GM21447 (cell line): ENCODE measurements at regions not wholly inside any gene's neighbourhood (a gene's known extent, or its start where the extent isn't known, plus 50 kb on each side); places are given as distances from the start of the nearest gene placed in this dataset.

ENCODE experiments used
- ATAC-seq: cut with Tn5 transposase; IDR thresholded peaks from one replicate; pipeline ENCODE4 v1.9.1; 2021; ENCODE audit not compliant: unreplicated experiment

- no peak for ATAC-seq
Observed at GRCh38 chr11:15723966-15724365, 609.2 kb downstream of the INSC start.

DNA sequence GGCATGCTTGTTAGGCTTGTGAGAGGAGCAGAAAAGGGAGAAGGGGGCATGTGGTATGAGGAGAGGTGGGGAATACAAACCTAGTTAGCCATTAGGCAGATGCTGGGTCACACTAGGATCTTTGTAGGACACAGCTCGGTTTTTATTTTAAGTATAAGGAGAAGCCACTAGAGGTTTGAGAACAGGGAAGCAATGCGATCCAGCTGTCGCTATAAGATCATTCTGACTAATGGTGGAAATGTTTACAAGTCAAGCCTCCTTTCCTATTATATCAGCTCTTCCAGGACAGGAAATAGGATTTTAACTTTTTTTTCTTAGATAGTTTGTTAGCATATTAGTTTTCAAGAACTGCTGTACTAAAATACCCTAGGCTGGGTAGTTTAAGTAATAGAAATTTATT lies 609.9 kb downstream of the INSC start:
- no peak for ATAC-seq

DNA sequence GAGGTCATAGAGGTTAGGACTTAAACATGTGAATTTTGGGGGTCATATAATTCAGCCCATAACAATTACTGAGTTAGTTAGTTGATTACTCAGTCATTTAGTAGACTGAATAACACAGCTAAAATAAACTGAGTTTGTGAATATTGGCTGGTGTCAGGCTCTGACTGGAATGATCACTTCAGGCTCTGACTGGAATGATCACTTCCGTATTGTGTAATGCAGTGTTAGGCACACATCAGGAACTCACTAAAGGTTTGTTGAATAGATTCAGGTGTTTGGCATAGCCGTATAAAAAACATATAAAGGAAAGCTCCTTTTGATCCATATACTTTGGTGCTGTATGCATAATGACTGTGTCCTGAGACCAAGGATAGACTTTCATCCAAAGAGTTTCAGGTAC lies 610.5 kb downstream of the INSC start:
- ATAC-seq: no peak

DNA sequence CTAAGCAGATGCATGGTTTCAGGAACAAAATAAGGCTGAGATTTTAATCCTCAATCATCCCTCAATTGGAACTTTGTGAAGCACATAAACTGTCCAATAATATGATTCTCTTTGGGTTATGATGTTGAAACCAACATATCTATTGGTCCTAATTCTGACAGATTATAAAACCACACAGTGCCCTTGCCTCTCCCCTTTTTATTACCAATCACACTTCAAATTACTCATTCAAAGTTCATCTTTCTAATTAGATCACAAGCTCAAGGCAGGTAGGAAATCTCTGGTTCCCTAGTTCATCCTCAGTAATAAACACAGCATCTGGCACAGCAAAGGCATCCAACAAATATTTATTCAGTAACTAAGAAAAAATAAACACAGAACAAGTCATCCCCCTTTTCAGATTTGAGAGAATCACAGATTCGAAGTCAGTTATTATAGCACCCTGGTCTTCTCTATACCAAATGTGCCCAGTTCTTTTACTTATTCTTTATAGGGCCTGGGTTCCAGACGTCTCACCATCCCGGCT lies 611.6 kb downstream of the INSC start:
- no peak for ATAC-seq

DNA sequence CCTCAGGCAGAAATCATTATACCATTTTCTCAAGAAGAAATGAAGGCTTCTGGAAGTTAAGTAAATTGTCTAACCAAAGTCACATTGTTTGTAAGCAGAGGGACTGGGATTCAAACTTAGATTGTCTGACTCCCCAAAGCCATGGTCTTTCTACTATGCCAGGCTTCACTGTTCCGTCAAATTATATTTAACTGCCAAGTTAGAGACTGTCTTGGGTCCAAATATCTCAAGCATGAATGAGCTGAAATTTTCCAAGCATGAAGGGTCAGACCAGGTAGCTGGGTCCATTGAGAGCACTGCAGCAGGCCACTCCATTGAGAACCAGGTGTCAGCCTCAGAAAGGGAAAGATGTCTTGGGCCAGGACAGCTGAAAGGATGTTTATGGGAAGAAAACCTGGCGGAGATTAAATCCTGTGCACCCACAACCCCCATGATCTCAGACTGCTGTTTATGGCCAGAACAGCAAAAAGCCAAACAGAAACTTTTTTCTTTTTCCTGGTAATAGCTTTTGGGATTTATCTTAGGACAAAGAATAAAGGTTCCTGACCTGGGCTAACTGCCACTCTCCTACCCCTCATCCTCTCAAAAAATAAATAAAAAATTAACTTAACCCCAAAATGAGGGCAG lies 612.3 kb downstream of the INSC start:
- no peak for ATAC-seq

- ATAC-seq: no peak
Observed at GRCh38 chr11:15727520-15727914, 612.8 kb downstream of the INSC start.

GRCh38 chr11:15728207-15728606 lies 613.5 kb downstream of the INSC start:
- ATAC-seq: no peak

GRCh38 chr11:15730263-15730994 lies 615.7 kb downstream of the INSC start:
- no peak for ATAC-seq

DNA sequence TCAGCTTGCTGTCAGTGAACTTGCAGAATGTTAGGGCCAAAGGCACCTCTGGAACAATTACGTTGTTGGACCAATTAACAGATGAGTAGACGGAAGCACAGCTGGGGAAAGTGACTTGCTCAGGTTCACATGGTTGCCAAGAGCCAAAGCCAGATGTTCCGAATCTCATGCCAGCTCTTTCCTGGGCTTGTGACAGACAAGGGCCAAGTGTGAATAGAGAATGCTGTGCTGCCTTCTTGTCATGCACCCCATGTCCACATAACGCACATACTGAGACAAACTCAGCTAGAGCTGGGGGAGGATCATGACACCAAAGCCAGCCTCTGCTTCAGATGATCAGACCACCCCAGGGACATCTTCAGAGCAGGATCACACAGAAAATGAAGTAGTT lies 616.3 kb downstream of the INSC start:
- no peak for ATAC-seq

GRCh38 chr11:15735706-15736105 lies 620.6 kb downstream of the SOX6 start:
- ATAC-seq: no peak

- no peak for ATAC-seq
Observed at GRCh38 chr11:15737320-15737719, 619.0 kb downstream of the SOX6 start.

GRCh38 chr11:15738931-15739330 lies 617.4 kb downstream of the SOX6 start:
- ATAC-seq: no peak

DNA sequence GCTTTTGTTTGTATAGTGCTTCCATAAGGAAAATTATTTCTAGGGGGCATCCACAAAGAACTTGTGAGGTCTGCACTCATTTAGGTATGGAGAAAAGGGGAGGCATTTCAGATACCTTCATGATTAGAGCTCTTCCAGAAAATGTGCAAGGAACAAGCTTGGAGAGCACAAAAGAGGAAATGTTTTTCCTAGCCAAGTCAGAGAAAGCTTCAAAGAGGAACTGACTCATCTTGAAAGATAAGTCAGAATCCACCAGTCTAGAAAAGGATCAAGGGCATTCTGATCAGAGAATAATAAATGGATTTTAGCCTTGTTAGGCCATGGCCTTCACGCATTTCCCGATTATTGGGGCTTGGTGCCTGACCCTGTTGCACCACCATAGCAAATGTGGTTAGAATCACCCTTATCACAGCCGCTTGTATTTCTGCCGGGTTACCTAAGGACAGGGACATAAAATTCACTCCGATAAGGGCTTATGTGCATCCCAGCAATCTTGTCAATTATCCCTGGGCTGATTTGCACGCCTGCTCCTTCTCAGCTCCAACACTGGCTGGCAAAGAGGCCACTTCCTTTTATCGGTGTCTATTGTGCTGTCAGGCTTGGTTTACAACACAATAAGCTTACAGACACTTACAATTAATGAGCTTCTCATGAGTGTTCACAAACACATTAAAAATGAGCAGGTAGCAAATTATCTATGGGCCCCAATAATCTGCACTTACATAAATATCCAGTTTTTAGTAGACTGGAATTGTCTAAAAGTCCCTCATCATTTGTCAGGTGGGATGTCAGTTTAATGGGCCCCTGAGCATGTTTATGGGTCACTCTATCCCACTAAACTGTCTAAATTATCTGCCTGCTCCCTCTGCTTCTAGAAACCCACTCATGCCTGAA lies 613.5 kb downstream of the SOX6 start:
- ATAC-seq: no peak

DNA sequence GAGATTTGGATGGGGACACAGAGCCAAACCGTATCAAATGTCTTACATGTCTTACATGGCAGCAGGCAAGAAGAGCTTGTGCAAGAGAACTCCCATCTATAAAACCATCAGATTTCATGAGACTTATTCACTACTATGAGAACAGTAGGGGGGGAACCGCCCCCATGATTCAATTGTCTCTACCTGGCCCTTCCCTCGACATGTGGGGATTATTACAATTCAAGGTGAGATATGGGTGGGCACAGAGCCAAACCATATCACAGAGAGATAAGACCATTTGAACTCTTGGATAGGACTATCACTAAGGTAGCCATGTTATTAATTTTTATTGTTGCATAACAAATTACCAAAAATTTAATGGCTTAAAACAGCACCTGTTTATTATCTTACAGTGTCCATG lies 611.7 kb downstream of the SOX6 start:
- no peak for ATAC-seq

DNA sequence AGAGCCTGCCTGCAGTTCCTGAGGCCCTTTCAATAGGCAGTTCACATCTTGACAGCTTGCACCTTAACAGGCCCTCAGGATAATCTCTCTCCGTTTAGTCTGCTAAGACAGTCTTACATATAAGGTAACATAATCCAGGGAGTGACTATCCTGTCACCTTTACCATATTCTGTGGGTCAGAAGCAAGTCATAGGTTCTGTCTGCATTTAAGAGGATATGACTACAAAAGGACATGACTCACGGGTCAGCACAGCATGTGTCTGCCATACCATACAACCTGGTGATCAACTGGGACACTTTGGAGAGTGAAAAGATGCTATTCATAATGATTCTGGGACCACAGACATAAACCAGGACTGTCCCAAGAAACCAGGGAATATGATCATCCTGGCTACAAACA lies 611.1 kb downstream of the SOX6 start:
- ATAC-seq: no peak

DNA sequence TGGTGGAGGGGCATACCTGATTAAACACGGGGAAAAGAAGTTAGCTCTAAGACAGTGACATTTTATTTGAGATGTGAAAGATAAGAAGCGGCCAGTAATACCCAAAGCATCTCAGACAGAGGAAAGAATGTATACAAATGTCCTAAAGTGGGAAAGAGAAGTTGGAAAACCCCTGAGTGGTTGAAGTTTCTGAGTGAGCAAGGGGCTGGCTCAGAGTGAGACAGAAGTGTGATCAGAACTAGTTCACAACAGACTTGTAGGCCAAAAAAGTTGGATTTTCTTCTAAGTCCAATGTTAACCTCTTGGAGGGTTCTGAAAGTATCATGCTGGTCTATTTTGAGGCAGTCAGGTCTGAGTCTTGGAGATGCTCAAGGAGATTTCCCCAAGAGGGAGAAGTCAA lies 608.7 kb downstream of the SOX6 start:
- ATAC-seq: no peak

DNA sequence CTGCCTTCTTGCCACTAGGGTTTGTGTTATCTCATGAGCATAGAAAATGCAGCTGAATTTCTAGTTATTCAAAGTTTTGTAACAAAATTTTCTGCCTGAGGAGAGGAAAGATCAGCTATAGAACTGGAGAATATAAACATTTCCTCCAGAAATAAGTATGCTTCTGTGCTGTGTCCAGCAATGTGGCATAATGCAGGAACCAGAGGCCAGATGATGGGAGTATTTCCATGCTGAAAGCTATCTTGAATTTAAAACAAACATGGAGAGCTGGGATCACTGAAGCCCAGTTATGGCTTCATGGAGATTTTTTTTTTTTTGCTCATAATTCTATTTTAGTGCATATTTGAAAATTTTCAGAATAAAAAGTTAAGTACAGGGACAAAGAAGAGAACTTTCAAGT lies 608.2 kb downstream of the SOX6 start:
- no peak for ATAC-seq

DNA sequence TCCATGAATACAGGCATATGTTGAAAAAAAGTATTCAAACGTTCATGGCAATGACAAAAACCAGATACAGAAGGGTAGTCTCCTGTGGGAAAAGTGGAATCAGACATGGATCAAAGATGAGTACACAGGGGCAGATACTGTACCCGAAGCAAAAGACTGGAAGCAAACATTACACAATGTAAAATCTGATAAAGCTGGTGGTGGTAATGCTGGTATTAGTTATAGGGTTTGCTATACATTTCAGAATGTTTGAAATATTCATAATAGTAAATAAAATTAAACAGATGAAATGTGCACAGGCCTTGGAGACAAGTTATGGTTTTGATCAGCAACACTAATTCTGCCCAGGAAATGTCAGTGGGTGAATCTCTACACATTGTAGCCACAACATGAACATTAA lies 607.6 kb downstream of the SOX6 start:
- no peak for ATAC-seq

DNA sequence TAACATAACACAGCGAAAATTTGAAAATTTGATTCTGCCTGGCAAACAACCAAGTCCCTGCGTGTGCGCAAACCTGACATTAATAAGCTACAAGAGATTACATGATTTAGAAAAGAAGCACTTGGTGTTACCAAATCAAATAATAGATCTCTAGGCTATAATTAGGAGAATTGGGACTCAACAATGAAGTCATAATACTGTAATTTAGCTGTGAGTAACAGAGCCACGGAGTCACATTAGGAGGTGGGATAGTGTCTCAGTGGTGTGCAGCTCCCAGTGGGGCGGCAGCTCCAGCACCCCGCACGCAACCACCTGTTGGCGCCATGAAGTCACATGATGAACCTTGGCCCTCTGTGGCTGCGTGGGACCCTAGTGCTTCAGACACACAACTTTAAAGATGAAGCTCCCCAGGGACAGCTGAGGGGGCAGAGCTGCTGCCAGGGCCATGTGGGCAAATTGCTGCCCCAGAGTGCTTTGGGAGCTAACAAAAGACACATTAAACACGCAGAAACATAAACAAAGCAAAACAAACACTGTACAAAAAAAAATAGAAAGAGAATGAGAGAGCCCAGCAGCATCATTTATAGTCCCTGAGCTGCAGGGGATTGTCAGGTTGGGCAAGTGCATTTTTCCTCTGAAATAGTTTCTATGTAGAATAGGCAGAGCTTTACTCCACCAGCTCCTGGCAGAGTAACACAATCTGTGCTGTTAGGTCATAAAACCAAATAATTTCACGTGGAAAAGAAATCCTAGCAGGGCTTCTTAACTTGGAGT lies 605.6 kb downstream of the SOX6 start:
- no peak for ATAC-seq

GRCh38 chr11:15754221-15754620 lies 602.1 kb downstream of the SOX6 start:
- ATAC-seq: no peak
